K562 (cell line): ENCODE measurements at regions not wholly inside any gene's neighbourhood (a gene's known extent, or its start where the extent isn't known, plus 50 kb on each side); places are given as distances from the start of the nearest gene placed in this dataset.

ENCODE experiments used
- MCM3 ChIP-seq: fragments of 450-650 bp; IDR thresholded peaks from 2 replicates; pipeline ENCODE4 v1.6.1; 2016
- RBM17 ChIP-seq: fragments of 200-400 bp; formaldehyde crosslinking; IDR thresholded peaks from 2 replicates; pipeline ENCODE4 v1.6.1; 2017; ENCODE audit warnings: low read depth, mild to moderate bottlenecking, low read length, borderline replicate concordance
- SMARCC2 ChIP-seq: fragments of 450-650 bp; IDR thresholded peaks from 2 replicates; pipeline ENCODE4 v1.6.1; 2017; ENCODE audit warnings: antibody characterized with exemption, moderate library complexity, mild to moderate bottlenecking, low read depth
- ZNF785 ChIP-seq: fragments of 250-450 bp; sonication (Bioruptor Pico); IDR thresholded peaks from 2 replicates; pipeline ENCODE4 v1.4.0; 2020; ENCODE audit warnings: mild to moderate bottlenecking
- TF ChIP-seq, protein P1 (sequence below): fragments of 450-650 bp; IDR thresholded peaks from 2 replicates; pipeline ENCODE4 v1.7.1; 2018; ENCODE audit warnings: mild to moderate bottlenecking, low read depth; ENCODE audit not compliant: partially characterized antibody
- TF ChIP-seq, protein P2 (sequence below): fragments of 450-650 bp; IDR thresholded peaks from 2 replicates; pipeline ENCODE4 v1.6.1; 2017; ENCODE audit warnings: antibody characterized with exemption
- TF ChIP-seq, protein P3 (sequence below): IDR thresholded peaks from 2 replicates; pipeline ENCODE4 v1.6.1; 2011; ENCODE audit warnings: borderline replicate concordance, low read depth, mild to moderate bottlenecking, moderate library complexity, low read length; ENCODE audit not compliant: insufficient read depth, poor library complexity, severe bottlenecking
- TF ChIP-seq, protein P4 (sequence below): fragments of 450-650 bp; IDR thresholded peaks from 2 replicates; pipeline ENCODE4 v1.6.1; 2016; ENCODE audit warnings: mild to moderate bottlenecking, moderate library complexity

DNA sequence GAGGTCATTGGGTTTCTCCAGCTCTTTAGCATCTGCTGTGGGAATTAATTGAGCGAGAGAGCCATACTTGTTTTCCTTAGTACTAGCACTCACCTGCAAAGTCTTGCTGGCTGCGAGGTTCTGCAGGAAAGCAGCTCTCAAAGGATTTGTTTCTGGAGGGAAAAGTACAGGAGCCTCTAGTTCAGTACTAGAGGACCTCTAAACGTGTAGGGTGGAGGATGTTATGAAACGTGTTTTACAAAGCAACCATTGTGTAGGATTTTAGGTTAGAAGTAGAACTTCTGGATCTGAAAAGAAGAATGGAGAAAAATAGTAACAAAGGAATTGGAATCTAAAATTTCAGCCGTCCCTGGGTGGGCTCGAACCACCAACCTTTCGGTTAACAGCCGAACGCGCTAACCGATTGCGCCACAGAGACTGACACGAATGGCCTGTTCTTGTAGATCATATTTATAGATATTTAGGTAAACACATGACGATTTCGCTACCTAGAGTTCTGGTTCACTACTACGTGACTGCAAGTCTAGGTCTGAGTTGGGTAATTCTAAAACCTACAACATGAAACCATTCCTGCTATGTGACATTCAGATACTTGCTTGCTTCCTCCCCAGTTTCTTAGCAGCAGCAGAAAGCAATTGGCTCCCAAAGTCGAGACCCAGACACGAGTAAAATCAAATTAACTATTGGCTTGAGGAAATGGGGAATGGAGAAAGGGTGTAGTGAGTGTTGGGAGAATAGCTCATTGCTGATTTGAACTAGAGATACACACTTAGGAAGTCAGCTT, 60.2 kb upstream of the CFAP126 start (continued):
- TF ChIP-seq, protein P1, sequence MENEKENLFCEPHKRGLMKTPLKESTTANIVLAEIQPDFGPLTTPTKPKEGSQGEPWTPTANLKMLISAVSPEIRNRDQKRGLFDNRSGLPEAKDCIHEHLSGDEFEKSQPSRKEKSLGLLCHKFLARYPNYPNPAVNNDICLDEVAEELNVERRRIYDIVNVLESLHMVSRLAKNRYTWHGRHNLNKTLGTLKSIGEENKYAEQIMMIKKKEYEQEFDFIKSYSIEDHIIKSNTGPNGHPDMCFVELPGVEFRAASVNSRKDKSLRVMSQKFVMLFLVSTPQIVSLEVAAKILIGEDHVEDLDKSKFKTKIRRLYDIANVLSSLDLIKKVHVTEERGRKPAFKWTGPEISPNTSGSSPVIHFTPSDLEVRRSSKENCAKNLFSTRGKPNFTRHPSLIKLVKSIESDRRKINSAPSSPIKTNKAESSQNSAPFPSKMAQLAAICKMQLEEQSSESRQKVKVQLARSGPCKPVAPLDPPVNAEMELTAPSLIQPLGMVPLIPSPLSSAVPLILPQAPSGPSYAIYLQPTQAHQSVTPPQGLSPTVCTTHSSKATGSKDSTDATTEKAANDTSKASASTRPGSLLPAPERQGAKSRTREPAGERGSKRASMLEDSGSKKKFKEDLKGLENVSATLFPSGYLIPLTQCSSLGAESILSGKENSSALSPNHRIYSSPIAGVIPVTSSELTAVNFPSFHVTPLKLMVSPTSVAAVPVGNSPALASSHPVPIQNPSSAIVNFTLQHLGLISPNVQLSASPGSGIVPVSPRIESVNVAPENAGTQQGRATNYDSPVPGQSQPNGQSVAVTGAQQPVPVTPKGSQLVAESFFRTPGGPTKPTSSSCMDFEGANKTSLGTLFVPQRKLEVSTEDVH: peak; percentile 54
- TF ChIP-seq RBM17 (no peak), MCM3 (no peak), SMARCC2 (no peak), ZNF785 (no peak)
- TF ChIP-seq, protein P2, sequence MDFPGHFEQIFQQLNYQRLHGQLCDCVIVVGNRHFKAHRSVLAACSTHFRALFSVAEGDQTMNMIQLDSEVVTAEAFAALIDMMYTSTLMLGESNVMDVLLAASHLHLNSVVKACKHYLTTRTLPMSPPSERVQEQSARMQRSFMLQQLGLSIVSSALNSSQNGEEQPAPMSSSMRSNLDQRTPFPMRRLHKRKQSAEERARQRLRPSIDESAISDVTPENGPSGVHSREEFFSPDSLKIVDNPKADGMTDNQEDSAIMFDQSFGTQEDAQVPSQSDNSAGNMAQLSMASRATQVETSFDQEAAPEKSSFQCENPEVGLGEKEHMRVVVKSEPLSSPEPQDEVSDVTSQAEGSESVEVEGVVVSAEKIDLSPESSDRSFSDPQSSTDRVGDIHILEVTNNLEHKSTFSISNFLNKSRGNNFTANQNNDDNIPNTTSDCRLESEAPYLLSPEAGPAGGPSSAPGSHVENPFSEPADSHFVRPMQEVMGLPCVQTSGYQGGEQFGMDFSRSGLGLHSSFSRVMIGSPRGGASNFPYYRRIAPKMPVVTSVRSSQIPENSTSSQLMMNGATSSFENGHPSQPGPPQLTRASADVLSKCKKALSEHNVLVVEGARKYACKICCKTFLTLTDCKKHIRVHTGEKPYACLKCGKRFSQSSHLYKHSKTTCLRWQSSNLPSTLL: peak; percentile 78; the same call in 1 of the 2 replicates
- TF ChIP-seq, protein P3, sequence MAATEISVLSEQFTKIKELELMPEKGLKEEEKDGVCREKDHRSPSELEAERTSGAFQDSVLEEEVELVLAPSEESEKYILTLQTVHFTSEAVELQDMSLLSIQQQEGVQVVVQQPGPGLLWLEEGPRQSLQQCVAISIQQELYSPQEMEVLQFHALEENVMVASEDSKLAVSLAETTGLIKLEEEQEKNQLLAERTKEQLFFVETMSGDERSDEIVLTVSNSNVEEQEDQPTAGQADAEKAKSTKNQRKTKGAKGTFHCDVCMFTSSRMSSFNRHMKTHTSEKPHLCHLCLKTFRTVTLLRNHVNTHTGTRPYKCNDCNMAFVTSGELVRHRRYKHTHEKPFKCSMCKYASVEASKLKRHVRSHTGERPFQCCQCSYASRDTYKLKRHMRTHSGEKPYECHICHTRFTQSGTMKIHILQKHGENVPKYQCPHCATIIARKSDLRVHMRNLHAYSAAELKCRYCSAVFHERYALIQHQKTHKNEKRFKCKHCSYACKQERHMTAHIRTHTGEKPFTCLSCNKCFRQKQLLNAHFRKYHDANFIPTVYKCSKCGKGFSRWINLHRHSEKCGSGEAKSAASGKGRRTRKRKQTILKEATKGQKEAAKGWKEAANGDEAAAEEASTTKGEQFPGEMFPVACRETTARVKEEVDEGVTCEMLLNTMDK: no peak
- TF ChIP-seq, protein P4, sequence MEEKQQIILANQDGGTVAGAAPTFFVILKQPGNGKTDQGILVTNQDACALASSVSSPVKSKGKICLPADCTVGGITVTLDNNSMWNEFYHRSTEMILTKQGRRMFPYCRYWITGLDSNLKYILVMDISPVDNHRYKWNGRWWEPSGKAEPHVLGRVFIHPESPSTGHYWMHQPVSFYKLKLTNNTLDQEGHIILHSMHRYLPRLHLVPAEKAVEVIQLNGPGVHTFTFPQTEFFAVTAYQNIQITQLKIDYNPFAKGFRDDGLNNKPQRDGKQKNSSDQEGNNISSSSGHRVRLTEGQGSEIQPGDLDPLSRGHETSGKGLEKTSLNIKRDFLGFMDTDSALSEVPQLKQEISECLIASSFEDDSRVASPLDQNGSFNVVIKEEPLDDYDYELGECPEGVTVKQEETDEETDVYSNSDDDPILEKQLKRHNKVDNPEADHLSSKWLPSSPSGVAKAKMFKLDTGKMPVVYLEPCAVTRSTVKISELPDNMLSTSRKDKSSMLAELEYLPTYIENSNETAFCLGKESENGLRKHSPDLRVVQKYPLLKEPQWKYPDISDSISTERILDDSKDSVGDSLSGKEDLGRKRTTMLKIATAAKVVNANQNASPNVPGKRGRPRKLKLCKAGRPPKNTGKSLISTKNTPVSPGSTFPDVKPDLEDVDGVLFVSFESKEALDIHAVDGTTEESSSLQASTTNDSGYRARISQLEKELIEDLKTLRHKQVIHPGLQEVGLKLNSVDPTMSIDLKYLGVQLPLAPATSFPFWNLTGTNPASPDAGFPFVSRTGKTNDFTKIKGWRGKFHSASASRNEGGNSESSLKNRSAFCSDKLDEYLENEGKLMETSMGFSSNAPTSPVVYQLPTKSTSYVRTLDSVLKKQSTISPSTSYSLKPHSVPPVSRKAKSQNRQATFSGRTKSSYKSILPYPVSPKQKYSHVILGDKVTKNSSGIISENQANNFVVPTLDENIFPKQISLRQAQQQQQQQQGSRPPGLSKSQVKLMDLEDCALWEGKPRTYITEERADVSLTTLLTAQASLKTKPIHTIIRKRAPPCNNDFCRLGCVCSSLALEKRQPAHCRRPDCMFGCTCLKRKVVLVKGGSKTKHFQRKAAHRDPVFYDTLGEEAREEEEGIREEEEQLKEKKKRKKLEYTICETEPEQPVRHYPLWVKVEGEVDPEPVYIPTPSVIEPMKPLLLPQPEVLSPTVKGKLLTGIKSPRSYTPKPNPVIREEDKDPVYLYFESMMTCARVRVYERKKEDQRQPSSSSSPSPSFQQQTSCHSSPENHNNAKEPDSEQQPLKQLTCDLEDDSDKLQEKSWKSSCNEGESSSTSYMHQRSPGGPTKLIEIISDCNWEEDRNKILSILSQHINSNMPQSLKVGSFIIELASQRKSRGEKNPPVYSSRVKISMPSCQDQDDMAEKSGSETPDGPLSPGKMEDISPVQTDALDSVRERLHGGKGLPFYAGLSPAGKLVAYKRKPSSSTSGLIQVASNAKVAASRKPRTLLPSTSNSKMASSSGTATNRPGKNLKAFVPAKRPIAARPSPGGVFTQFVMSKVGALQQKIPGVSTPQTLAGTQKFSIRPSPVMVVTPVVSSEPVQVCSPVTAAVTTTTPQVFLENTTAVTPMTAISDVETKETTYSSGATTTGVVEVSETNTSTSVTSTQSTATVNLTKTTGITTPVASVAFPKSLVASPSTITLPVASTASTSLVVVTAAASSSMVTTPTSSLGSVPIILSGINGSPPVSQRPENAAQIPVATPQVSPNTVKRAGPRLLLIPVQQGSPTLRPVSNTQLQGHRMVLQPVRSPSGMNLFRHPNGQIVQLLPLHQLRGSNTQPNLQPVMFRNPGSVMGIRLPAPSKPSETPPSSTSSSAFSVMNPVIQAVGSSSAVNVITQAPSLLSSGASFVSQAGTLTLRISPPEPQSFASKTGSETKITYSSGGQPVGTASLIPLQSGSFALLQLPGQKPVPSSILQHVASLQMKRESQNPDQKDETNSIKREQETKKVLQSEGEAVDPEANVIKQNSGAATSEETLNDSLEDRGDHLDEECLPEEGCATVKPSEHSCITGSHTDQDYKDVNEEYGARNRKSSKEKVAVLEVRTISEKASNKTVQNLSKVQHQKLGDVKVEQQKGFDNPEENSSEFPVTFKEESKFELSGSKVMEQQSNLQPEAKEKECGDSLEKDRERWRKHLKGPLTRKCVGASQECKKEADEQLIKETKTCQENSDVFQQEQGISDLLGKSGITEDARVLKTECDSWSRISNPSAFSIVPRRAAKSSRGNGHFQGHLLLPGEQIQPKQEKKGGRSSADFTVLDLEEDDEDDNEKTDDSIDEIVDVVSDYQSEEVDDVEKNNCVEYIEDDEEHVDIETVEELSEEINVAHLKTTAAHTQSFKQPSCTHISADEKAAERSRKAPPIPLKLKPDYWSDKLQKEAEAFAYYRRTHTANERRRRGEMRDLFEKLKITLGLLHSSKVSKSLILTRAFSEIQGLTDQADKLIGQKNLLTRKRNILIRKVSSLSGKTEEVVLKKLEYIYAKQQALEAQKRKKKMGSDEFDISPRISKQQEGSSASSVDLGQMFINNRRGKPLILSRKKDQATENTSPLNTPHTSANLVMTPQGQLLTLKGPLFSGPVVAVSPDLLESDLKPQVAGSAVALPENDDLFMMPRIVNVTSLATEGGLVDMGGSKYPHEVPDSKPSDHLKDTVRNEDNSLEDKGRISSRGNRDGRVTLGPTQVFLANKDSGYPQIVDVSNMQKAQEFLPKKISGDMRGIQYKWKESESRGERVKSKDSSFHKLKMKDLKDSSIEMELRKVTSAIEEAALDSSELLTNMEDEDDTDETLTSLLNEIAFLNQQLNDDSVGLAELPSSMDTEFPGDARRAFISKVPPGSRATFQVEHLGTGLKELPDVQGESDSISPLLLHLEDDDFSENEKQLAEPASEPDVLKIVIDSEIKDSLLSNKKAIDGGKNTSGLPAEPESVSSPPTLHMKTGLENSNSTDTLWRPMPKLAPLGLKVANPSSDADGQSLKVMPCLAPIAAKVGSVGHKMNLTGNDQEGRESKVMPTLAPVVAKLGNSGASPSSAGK: no peak; the same call in 1 of the 2 replicates
